ENCODE measurements at regions not wholly inside any gene's neighbourhood (a gene's known extent, or its start where the extent isn't known, plus 50 kb on each side); places are given as distances from the start of the nearest gene placed in this dataset.

- no peak for TF ChIP-seq TCF7 (CRISPR knock-in tag; IDR thresholded peaks at IDR 0.05; ENCODE audit: low read depth)
- TF ChIP-seq EMX1 (CRISPR knock-in tag; IDR thresholded peaks at IDR 0.05), result no peak
- TF ChIP-seq MAX (CRISPR knock-in tag; IDR thresholded peaks at IDR 0.05), result no peak
- no peak for TF ChIP-seq STAT6 (CRISPR knock-in tag; conservative IDR thresholded peaks at IDR 0.05; ENCODE audit: low read depth)
- no peak for TF ChIP-seq CTCF (IDR thresholded peaks at IDR 0.05)
- TF ChIP-seq KAT7 (CRISPR knock-in tag; IDR thresholded peaks at IDR 0.05; ENCODE audit: borderline replicate concordance), result no peak
- no peak for TF ChIP-seq ZNF121 (CRISPR knock-in tag; IDR thresholded peaks at IDR 0.05)
Observed at GRCh38 chr2:36134281-36134680, 221.3 kb upstream of the CRIM1 start.

Measured in WTC11 (cell line).